NCI-H1417 treated with DMSO at 0.1 percent for 48 hours (cell line): ENCODE measurements at regions not wholly inside any gene's neighbourhood (a gene's known extent, or its start where the extent isn't known, plus 50 kb on each side); places are given as distances from the start of the nearest gene placed in this dataset.

Experiments used
- DNase-seq: peaks from one replicate; lab custom pipeline; 2025; lab: John Stamatoyannopoulos, UW

DNA sequence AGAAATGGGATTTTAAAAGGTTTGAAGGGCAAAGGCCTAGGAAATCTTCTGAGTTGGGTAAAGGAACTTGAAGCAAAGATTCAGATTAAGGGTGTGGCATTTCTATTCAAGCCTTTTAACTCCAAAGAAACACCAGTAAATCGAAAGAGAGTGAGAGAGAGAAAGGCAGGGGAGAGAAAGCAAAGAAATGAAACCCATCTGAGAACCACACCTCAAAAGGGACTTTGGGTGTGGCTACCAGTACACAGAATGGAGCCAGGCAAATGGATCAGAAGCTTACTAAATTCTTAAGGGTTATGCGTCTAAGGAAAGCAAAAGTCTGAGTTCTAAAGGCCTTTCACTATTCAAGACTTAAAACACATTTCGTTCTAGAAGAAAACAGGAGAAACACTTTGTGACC lies 277.4 kb downstream of the BCL11B start:
- DNase-seq: no peak

DNA sequence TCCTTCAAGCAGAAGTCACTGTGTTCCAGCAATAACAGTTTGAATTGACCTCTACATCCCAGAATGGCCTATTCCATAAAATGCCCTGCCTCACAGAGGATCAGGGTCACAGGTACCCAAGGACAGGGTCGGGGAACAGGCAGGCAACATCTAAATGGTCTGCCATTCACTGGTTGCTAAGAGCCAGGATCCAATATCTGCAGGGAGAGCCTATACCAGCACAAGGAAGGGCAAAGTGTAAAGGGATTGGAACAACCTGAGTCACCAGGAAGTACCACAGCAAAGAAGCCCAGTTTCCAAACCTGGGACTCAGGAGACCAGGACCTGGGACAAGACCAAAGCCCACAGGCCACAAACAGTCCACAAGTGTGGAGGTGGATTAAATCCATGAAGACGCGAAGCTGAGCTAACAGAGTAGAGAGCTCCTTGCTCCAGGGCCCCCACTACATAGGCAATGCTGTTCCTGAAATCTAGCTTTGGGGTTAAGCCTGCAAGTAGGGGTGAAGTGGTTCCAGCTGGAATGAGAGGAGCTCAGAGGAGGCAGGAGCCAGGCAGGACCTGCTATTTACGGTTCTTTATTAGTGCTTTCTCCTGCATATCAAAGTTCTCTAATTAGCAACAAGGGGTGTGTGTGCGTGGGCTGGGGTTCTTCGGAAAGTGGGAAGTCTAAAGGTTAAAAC lies 274.3 kb downstream of the BCL11B start:
- no peak for DNase-seq

DNA sequence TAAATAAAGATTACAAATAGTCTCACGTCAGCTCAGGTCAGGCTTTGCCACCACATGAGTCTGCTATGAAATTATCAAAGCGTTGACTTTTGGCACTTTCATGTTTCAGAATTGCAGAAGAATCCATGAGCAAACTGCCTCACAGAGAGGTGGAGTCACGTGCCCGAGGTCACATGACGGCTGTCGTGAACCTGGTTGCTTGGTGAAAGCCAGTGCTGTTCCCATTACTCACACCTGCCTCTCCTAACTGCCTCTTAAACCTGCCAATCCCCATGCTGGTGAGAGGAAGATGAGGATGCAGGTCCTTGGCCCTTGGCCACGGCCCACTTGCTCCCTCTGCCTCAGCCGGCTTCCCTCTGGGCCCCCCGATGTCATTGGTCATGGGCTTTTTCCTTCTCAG lies 272.7 kb downstream of the BCL11B start:
- no peak for DNase-seq

DNA sequence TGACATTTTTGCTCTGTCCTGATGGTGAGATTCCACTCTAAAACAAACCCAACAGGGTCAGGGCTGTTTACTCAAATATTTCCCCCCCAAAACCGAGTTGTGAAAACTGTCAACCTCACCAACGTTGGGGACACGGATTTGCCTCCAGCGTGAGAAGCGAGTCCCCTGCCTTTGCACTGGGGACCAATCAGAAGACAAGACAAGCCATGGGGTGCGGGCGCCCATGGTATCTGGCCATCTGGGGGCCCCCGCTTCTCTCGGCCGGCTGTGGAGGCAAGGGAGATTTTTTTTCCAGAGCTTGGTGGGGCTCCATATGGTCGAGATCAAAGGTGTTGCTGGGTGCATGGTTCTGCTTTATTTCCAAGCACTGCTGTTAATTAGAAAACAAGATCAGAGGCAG lies 272.1 kb downstream of the BCL11B start:
- no peak for DNase-seq

DNA sequence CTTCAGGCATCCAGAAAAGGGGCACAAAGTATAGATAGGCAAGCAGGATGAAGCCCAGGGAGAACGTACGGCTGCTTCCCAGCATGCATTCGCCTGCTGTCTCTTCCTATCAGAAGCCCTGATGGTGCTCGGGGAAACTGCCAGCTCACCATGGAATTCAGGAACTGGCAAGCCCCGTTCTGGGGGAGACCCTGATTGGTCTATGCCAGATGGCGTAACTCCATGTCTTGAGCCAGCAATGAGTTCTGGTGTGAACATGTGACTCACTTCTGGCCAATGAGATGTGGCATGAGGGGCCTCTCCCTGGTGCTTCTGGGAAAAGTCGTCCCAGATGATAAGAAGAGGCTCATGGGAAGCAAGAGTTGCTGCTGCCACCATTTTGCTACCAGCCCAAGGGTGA lies 270.8 kb downstream of the BCL11B start:
- no peak for DNase-seq

DNA sequence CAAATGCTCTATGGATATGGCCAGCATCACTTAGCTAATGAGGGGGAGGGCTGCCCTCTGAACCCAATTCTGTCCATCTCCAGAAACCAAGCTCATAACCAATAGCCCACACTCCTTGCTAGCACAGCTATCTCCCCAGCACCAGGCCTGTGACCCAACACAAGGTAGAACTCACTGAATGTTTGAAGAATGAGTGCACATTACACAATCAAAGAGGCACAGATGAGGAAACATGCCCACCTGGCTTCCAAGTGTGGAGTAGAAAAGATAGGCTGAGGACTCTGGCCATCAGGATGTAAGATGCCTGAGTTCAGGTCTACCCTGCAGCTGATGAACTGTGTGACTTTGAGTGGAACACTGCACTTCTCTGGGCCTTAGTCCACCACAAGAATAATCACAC lies 268.4 kb downstream of the BCL11B start:
- DNase-seq: no peak

DNA sequence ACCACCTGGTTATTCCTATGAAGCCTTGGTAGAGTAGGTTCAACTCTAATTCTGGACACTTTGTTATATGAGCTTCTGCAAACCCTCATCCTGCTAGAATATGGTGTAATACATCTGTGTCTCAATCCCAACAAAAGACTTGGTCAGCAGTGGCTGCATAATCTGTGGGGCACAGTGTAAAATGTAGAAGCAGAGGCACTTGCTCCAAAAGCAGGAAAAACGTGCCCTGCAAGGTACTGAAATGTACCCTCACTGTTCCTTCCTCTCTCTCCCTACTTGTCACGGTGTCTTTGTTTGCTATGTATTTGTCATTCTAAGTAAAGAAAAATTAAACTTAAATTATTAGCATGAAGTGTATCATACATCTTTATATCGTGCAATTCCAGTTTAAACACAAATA lies 267.9 kb downstream of the BCL11B start:
- DNase-seq: no peak

DNA sequence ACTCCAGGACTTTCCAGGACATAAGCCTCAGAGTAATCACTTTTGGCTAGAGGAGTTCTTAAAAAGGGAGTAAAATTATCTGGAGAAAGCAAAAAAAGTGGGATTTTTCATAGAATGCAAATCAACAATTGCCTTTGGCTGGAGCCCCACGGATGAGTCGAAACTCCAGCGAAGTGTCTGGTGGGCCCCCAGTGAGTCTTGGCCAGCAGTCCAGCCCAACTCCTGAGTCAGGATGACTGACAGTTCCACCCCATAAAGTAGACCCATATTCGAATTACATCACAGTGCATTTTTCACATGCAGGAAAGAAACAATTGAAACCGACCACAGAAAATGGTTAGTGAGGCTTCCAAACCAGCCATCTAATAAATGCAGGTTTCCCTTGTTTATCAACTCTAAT lies 265.7 kb downstream of the BCL11B start:
- DNase-seq: no peak

DNA sequence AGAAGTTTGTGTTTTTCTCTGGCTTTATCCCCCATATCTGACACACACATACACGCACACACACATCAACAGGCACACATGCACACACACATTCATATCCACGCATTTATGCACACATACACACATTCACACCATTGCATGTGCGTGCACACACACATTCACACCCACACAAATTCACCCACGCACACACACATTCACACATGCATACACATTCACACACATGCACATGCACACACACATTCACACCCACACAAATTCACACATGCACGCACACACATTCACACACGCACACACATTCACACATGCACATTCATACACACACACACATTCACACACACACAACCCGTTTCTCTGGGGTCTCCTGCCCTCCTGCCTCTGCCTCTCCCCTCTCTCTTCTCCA lies 264.2 kb downstream of the BCL11B start:
- no peak for DNase-seq

DNA sequence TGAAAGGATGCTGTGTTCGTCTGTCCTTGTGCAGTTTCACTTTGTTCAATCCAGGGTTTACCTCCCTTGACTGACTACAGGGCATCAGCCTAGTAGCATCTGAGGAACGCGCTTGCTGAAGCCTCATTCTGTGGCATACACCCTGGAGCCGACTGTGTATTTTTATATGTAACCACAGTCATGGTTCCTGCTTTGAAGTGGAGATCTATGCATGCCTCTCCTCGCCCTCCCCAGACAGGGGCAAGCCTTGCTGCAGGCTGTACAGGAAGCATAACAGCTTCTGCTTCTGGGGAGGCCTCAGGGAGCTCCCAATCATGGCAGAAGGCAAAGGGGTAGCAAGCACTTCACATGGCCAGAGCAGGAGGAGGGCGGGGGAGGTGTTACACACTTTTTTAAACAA lies 262.1 kb downstream of the BCL11B start:
- DNase-seq: no peak

DNA sequence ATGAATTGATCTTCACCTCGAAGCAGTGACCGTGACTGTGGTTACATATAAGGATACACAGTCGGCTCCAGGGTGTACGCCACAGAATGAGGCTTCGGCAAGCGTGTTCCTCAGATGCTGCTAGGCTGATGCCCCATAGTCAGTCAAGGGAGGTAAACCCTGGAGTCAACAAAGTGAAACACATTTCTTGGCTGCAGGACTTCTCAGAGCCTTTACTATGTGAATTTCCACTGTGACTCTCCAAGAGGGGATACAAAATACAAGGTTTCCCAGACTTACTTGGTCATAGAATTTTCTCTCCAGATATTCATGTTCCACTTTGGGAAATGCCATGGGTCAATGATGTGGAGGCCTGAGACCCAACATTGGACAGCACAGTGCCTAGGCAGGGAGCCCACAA lies 260.6 kb downstream of the BCL11B start:
- no peak for DNase-seq

DNA sequence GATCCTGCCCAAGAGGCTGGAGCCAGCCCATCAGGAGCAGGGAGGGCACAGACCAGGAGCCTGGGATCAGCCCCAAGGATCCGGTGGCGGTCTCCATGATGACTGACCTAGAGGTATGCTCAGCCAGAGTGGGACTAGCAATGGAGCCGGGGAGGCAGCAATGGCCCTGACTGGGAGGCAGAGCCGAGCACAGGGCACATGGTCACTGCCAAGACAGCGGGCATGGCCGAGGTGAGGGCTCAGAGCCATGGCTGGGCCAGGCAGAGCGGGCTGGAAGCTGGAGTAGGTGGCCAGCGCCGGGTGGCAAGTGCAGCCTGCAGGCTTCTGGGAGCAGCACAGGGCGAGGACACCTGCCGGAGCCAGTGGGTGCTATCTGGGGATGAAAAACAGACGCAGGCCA lies 259.3 kb downstream of the BCL11B start:
- DNase-seq: no peak

DNA sequence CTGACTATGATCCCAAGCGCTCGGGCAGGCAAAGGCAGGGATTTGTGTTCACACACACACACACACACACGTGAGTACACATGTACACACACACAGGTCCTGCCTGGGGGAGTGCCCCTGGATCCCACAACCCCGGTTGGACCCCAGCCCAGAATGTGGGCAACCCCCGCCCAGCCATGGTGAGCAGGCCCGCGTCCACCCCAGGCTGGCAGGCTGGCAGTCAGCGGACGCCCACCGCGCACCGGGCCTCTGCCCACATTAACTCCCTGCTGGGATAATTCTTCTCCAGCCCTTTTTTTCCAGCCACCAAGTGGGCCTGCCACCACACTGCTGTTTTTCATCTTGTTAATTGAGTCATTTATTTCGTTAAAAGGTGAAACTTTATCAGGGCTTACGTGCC lies 256.2 kb downstream of the BCL11B start:
- DNase-seq: peak; percentile 30

DNA sequence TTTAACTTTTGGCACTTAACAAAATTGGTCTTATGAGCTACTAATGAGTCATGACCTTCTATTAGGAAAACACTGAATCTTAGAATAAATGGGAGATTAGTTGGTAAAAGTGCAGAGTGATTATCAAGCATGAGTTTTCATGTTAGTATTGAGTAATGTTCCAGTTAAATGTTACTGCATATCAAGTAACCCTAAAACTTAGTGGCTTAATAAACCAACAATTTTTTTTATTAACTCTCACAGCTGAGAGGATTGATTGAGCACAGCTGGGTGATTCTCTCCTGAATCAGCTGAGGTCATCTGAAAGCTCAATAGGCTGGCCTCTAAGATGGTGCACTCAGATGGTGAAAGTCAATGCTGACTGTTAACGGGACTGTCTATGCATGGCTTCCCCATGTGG lies 248.6 kb downstream of the BCL11B start:
- DNase-seq: no peak

DNA sequence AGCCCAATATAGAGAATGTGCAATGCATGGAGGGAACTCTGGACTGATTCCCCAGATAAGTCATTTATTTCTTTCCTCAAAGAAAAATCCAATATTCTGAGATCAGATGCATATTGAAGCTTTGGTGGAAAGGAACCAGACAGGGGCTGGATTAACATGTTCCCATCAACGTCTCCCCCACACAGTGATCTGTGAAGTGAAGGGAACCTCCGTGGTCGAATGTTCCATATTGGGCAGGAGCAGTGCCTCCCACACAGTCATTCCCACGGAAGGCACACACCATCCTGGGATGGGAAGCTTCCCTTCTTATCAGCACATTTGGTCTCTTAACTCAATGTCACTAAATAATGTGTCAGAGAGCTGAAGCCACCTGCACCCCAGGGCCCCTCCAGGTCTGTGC lies 247.1 kb downstream of the BCL11B start:
- no peak for DNase-seq

DNA sequence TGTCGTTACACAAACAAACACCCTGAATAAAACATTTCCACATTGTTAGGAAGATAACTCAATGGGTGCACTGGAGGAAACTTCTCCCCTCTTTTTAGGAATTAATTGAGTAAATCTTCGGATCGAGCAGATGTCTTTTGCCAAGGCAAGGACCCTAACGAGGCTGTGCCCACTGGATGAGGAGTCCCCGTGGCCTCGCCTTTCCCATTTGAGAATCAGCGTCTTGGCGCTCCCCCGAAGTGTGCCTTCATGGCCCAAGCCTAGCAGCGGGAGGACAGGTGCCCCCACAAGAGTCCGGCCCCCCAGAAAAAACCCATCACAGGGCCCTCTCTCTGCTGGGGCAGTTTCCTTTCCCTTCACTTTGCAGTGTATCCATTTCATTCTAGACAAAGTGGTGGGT lies 246.6 kb downstream of the BCL11B start:
- DNase-seq: no peak

DNA sequence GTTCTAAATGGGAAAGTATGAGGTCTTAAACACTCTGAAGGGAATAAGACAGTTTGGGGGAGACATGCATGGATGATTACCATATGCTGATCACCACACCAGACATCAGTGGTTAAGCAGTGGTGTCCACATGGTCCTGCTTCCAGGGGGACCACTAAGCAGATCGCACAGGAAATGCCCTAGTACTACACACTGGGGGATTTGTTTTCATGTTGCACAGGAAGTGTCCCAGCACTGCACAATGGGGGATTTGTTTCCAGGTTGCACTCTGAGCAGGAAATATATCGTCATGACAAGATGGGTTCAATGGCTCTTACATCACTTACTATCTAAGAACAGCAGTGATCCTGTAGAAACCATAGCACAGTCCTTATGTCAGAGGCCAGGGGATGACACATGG lies 245.5 kb downstream of the BCL11B start:
- DNase-seq: no peak

DNA sequence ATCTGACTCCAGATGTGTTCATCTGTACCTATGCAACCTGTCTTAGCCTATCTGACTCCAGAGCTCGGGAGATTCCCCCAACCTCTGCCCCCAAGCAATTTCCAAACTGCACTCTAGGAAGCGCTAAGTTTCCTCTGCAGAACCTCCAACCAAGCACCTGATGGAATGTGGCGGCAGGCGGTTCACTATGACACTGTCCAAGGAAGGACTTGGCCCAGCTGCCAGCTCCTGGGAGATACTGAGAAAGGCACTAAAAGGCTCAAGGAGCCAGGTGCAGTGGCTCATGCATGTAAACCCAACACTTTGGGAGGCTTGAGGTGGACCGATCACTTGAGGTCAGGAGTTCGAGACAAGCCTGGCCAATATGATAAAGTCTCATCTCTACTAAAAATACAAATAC lies 244.0 kb downstream of the BCL11B start:
- no peak for DNase-seq

DNA sequence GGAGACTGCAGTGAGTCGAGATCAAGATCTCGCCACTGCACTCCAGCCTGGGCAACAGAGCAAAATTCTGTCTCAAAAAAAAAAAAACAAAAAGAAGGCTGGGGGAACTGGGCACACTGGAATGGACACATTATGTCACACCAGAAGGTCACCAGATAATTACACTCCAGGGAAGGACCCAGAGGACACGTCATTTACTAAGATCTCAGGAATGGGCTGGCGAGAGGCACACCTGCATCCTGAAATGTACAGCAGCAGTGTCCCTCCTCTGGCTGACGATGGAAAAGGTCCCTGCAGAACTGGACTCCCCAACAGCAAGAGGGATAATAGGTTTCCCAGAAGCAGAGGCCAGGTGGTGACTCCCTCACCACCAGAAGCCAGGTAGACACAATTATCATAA lies 243.5 kb downstream of the BCL11B start:
- DNase-seq: no peak

DNA sequence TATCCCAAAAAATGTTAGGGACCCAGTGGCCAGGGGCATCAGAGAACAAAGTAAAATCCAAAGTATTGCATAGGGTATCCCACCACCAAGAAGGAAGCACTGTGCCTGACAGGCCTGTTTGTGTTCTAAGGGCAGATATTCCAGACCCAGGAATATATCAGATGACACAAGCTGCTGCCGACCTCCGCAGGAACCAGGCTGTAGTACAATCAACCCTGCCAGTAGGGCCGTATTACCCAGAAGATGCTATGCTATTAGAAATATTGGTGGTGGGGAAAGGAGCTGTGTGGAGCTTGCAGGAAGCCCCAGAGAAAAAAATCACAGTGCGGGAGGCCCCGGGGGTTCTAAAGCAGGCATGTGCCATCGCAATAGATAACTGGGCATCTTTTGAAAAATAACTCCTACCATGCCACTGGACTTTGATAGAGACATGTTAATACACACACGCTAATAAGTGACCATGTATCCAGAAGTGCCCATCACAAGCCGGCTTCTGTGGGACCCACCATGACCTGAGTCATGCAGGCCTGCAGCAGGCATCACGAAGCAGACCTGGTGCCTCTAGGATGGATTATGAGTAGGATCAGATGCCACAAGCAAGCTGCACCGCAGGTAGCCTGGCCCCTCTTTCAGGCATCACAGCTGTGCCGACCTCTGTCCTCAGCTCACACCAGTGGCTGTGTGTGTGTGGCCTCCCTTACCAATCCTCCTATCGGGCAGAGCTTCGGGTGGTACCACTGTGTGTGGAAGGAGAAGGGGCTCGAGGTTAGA lies 242.7 kb downstream of the BCL11B start:
- DNase-seq: no peak

DNA sequence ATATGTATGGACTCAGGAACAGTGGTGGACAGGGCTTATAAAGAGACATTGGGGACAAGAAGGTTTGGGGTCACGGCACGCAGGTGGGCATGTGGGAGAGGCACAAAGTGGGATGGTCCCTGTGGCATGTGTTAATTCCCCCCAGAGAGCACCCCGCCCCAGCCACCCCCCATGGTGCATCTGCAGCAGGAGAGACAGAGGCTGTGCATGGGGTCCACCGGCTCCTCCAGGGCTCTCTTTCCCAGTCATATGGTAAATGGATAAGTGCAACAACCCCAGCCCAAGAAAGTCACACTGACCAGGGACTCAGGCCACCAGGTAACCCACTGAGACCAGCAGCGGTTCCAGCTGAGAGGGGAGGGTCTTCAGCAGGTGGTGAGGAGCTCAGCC lies 242.1 kb downstream of the BCL11B start:
- DNase-seq: no peak

DNA sequence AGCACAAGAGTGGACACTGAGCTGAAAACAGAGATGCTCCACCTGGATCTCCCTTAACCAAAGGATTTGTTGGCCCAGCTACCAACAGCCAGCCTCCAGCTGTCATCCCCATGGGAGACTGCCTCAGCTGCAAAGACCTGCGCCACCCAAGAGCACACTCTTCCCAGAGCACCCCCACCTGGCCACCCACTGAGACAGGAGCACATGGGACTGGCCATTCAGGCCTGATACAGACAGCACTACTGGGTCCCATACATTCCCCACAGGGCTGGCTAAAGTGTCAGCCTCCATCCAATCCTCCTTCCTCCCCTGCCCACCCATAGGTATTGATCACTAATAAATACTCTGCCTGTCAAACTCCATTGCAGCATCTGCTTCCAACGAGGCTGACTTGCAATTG lies 241.5 kb downstream of the BCL11B start:
- DNase-seq: no peak

DNA sequence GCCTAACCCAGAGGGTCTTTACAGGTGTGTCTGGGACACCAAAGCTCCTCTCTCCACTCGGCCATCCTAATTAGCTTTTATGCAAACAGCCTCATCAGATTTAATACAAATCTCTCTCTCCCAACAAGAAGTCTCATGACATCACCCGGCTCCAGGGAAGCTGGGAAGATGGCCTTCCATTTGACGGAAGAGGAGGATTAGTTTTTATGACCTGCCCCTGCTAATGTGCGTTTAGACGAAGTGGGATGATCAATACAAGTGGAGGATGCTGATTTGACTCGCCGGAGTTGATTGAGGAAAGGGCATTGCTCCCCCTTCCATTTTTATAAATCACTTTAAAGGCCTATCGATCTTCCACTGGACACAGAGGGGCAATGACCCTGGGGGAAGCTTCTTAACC lies 239.2 kb downstream of the BCL11B start:
- DNase-seq: no peak

DNA sequence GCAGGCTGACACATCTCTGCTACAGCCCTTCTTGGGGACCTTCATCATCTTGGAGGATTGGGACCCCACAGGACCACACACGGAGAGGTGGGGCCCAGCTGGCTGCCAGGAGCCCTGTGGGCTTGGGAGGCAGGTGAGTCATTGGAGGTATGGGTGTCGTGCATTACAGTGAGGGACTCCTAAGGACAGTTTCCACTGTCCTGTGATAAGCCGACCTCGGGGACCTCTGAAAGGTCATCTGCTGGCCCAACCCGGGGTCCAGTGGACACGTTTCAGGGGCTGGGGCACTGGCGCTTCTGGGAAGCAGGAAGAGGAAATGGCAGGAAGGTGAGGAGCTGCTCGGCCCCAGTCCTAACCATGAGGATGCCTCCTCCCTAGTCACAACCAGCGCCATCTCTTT lies 238.0 kb downstream of the BCL11B start:
- DNase-seq: no peak
